ENCODE measurements at regions not wholly inside any gene's neighbourhood (a gene's known extent, or its start where the extent isn't known, plus 50 kb on each side); places are given as distances from the start of the nearest gene placed in this dataset.

DNA sequence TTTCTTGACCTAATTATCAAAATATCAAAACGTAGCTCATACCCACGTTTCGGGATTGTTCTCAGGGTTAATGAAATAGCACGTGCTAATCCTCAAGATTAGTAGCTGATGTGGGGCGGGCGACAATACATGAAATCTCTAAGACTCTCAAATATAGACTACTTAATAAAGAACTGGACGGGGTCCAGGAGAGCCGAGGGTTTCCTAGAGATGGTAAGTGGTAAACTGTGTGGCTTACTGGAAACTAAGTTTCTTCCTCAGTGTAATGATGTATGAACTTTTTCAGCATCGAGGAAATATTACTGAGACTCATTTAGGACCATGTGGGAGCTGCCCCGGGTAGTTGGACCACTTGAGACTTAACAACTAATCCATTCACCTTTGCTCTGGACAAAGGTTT is 453.3 kb upstream of the SALL3 start:
- H3K27me3 ChIP-seq (ENCODE audit: control insufficient read depth in 1 of 2, insufficient read depth in 2 of 2, low read length in 2 of 2) = no peaks in the 10 kb centered on the region
- no peaks in the 10 kb centered on the region for H3K36me3 ChIP-seq (ENCODE audit: control insufficient read depth in 1 of 2, insufficient read depth in 2 of 2, low read length in 2 of 2)
- H3K4me3 ChIP-seq (ENCODE audit: low read depth in 1 of 2, low read length in 2 of 2) = no peak overlapping the region
- H3K9ac ChIP-seq (ENCODE audit: low read depth in 1 of 2, low read length in 2 of 2) = no peak overlapping the region
- no peak overlapping the region for H3K27ac ChIP-seq (ENCODE audit: low read depth, low read length)
- H3K9me3 ChIP-seq (ENCODE audit: control insufficient read depth in 1 of 2, low read length in 2 of 2) = peaks cover 0 to 6% of the 10 kb centered on the region in 2 donors
- no peaks in the 10 kb centered on the region for H3K4me1 ChIP-seq (ENCODE audit: control insufficient read depth in 1 of 2, insufficient read depth in 2 of 2, low read length in 2 of 2)

GRCh38 chr18:78526923-78527711 is 452.5 kb upstream of the SALL3 start:
- Histone ChIP-seq H3K27me3 (ENCODE audit: control insufficient read depth in 1 of 2, insufficient read depth in 2 of 2, low read length in 2 of 2) (no peaks in the 10 kb centered on the region), H3K27ac (ENCODE audit: low read depth, low read length) (no peak overlapping the region), H3K9me3 (ENCODE audit: control insufficient read depth in 1 of 2, low read length in 2 of 2) (peaks cover 0 to 2% of the 10 kb centered on the region in 2 donors), H3K4me1 (ENCODE audit: control insufficient read depth in 1 of 2, insufficient read depth in 2 of 2, low read length in 2 of 2) (no peaks in the 10 kb centered on the region), H3K9ac (ENCODE audit: low read depth in 1 of 2, low read length in 2 of 2) (no peak overlapping the region), H3K36me3 (ENCODE audit: control insufficient read depth in 1 of 2, insufficient read depth in 2 of 2, low read length in 2 of 2) (no peaks in the 10 kb centered on the region), H3K4me3 (ENCODE audit: low read depth in 1 of 2, low read length in 2 of 2) (no peak overlapping the region)

- no peak overlapping the region for H3K27ac ChIP-seq (ENCODE audit: low read depth, low read length)
- H3K9me3 ChIP-seq (ENCODE audit: control insufficient read depth in 1 of 2, low read length in 2 of 2) = peaks cover 0 to 2% of the 10 kb centered on the region in 2 donors
- H3K36me3 ChIP-seq (ENCODE audit: control insufficient read depth in 1 of 2, insufficient read depth in 2 of 2, low read length in 2 of 2) = no peaks in the 10 kb centered on the region
- H3K4me3 ChIP-seq (ENCODE audit: low read depth in 1 of 2, low read length in 2 of 2) = no peak overlapping the region
- no peaks in the 10 kb centered on the region for H3K27me3 ChIP-seq (ENCODE audit: control insufficient read depth in 1 of 2, insufficient read depth in 2 of 2, low read length in 2 of 2)
- H3K4me1 ChIP-seq (ENCODE audit: control insufficient read depth in 1 of 2, insufficient read depth in 2 of 2, low read length in 2 of 2) = no peaks in the 10 kb centered on the region
- H3K9ac ChIP-seq (ENCODE audit: low read depth in 1 of 2, low read length in 2 of 2) = no peak overlapping the region
Measured at GRCh38 chr18:78527984-78528383, 451.6 kb upstream of the SALL3 start.

- no peak overlapping the region for H3K27ac ChIP-seq (ENCODE audit: low read depth, low read length)
- H3K4me1 ChIP-seq (ENCODE audit: control insufficient read depth in 1 of 2, insufficient read depth in 2 of 2, low read length in 2 of 2) = no peaks in the 10 kb centered on the region
- H3K36me3 ChIP-seq (ENCODE audit: control insufficient read depth in 1 of 2, insufficient read depth in 2 of 2, low read length in 2 of 2) = no peaks in the 10 kb centered on the region
- H3K9ac ChIP-seq (ENCODE audit: low read depth in 1 of 2, low read length in 2 of 2) = no peak overlapping the region
- no peaks in the 10 kb centered on the region for H3K27me3 ChIP-seq (ENCODE audit: control insufficient read depth in 1 of 2, insufficient read depth in 2 of 2, low read length in 2 of 2)
- H3K4me3 ChIP-seq (ENCODE audit: low read depth in 1 of 2, low read length in 2 of 2) = no peak overlapping the region
- peaks cover 0 to 2% of the 10 kb centered on the region in 2 donors for H3K9me3 ChIP-seq (ENCODE audit: control insufficient read depth in 1 of 2, low read length in 2 of 2)
Measured at GRCh38 chr18:78528411-78529258, 451.0 kb upstream of the SALL3 start.

DNA sequence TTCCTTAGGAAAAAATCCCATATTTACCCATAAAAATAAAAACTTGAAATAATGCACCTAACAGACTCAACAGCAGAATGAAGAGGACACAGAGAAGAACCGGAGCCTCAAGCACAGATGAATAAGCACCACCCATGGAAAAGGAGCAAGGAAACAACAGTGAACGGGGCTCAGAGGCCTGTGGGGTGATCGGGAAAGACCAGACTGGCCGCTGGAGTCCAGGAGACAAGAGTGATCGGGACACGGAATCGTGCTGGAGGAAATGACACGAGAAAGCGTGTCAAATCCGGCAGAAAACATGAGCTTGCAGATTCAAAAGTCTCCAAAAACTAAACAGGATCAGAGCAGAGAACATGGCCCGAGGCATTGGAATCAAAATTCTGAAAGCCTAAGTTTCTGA is 448.0 kb upstream of the SALL3 start:
- H3K9ac ChIP-seq (ENCODE audit: low read depth in 1 of 2, low read length in 2 of 2) = no peak overlapping the region
- no peaks in the 10 kb centered on the region for H3K27me3 ChIP-seq (ENCODE audit: control insufficient read depth in 1 of 2, insufficient read depth in 2 of 2, low read length in 2 of 2)
- H3K36me3 ChIP-seq (ENCODE audit: control insufficient read depth in 1 of 2, insufficient read depth in 2 of 2, low read length in 2 of 2) = no peaks in the 10 kb centered on the region
- H3K4me1 ChIP-seq (ENCODE audit: control insufficient read depth in 1 of 2, insufficient read depth in 2 of 2, low read length in 2 of 2) = no peaks in the 10 kb centered on the region
- H3K27ac ChIP-seq (ENCODE audit: low read depth, low read length) = no peak overlapping the region
- peaks cover 0 to 4% of the 10 kb centered on the region in 2 donors for H3K9me3 ChIP-seq (ENCODE audit: control insufficient read depth in 1 of 2, low read length in 2 of 2)
- H3K4me3 ChIP-seq (ENCODE audit: low read depth in 1 of 2, low read length in 2 of 2) = no peak overlapping the region

DNA sequence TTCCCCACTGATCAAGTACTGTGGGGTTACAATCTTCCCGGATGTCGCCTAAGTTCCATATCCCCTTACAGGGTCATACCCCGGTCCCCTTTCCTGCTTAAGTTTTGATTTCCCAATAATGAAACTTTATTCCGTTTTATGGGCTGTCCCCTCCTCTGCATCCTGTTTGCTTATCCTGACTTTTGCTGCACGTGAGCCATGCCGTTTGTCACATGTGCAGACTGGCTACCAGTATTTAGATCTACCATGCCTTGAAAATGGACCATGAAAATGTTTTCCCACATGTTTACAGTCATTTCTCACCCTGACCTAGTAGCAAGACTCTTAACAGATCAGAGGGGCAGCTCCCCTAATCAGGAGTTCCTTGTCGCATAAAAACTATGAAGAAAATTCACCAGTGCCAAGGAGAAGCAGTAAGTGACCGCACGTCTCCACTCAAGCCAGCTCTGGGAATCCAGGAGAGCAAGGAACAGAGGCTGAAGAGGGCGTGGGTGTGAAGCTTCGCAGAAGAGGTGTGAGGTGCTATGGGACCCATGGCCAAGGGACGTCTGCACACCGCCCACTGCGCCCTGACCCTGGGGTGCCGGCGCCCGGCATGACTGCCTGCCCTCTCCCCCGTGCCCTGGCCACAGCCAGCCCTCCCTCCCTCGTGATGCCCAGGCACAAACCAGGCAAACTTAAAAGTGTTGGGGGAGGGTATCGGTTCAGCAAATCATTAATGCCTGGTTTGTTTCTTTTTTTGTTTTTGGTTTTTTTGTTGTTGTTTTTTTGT is 440.8 kb upstream of the SALL3 start:
- H3K27me3 ChIP-seq (ENCODE audit: control insufficient read depth in 1 of 2, insufficient read depth in 2 of 2, low read length in 2 of 2) = no peaks in the 10 kb centered on the region
- H3K9me3 ChIP-seq (ENCODE audit: control insufficient read depth in 1 of 2, low read length in 2 of 2) = peaks cover 0 to 12% of the 10 kb centered on the region in 2 donors
- no peak overlapping the region for H3K27ac ChIP-seq (ENCODE audit: low read depth, low read length)
- no peak overlapping the region for H3K4me3 ChIP-seq (ENCODE audit: low read depth in 1 of 2, low read length in 2 of 2)
- no peaks in the 10 kb centered on the region for H3K4me1 ChIP-seq (ENCODE audit: control insufficient read depth in 1 of 2, insufficient read depth in 2 of 2, low read length in 2 of 2)
- no peaks in the 10 kb centered on the region for H3K36me3 ChIP-seq (ENCODE audit: control insufficient read depth in 1 of 2, insufficient read depth in 2 of 2, low read length in 2 of 2)
- H3K9ac ChIP-seq (ENCODE audit: low read depth in 1 of 2, low read length in 2 of 2) = no peak overlapping the region

DNA sequence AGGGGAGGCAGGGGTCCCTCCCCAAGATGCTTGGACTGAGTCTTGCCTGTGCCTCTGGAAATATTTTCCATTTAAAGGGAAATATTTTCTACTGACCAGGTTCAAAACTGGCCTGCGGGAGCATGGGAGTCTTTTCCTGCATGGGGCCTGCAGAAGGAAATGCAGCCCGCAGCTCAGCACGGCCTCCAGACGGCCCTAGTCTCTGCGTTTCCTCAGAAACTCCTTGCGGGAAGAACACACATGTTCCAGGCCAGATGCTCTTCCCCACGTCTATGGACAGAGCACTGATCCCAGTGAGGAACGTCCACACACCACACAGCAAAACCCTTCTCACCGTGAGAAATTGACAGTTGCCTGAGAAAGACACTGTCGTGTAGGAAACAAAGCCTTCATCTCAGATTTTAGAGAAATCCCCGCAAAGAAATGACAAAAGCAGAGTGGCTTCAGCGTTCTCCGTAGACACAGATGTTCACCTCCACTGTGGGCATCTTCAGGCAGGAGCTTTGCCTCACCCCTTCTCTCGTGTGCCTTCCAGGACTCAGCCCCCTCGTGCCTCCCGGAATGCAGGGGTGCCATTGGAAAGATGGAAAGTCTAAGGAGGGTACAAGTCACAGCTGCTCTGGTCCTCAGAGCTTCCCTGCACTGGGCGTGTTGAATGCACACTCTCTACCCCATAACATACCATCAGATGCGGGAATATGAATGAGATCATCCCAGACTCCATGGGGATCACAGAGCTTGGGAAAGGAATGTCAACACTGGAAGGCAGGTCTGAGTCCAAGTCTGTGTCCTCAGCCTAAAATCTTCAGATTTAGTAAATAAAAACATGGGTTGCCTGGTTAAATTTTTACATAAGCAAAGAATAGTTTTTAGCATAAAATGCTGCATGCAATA is 438.7 kb upstream of the SALL3 start:
- no peak overlapping the region for H3K27ac ChIP-seq (ENCODE audit: low read depth, low read length)
- no peaks in the 10 kb centered on the region for H3K4me1 ChIP-seq (ENCODE audit: control insufficient read depth in 1 of 2, insufficient read depth in 2 of 2, low read length in 2 of 2)
- H3K27me3 ChIP-seq (ENCODE audit: control insufficient read depth in 1 of 2, insufficient read depth in 2 of 2, low read length in 2 of 2) = no peaks in the 10 kb centered on the region
- H3K9me3 ChIP-seq (ENCODE audit: control insufficient read depth in 1 of 2, low read length in 2 of 2) = peaks cover 0 to 10% of the 10 kb centered on the region in 2 donors
- H3K4me3 ChIP-seq (ENCODE audit: low read depth in 1 of 2, low read length in 2 of 2) = no peak overlapping the region
- H3K36me3 ChIP-seq (ENCODE audit: control insufficient read depth in 1 of 2, insufficient read depth in 2 of 2, low read length in 2 of 2) = no peaks in the 10 kb centered on the region
- no peak overlapping the region for H3K9ac ChIP-seq (ENCODE audit: low read depth in 1 of 2, low read length in 2 of 2)

GRCh38 chr18:78542204-78542603 is 437.4 kb upstream of the SALL3 start:
- Histone ChIP-seq H3K27me3 (ENCODE audit: control insufficient read depth in 1 of 2, insufficient read depth in 2 of 2, low read length in 2 of 2) (no peaks in the 10 kb centered on the region), H3K27ac (ENCODE audit: low read depth, low read length) (no peak overlapping the region), H3K4me1 (ENCODE audit: control insufficient read depth in 1 of 2, insufficient read depth in 2 of 2, low read length in 2 of 2) (no peaks in the 10 kb centered on the region), H3K4me3 (ENCODE audit: low read depth in 1 of 2, low read length in 2 of 2) (no peak overlapping the region), H3K9me3 (ENCODE audit: control insufficient read depth in 1 of 2, low read length in 2 of 2) (peaks cover 0 to 9% of the 10 kb centered on the region in 2 donors), H3K36me3 (ENCODE audit: control insufficient read depth in 1 of 2, insufficient read depth in 2 of 2, low read length in 2 of 2) (no peaks in the 10 kb centered on the region), H3K9ac (ENCODE audit: low read depth in 1 of 2, low read length in 2 of 2) (no peak overlapping the region)

- H3K9ac ChIP-seq (ENCODE audit: low read depth in 1 of 2, low read length in 2 of 2) = no peak overlapping the region
- no peaks in the 10 kb centered on the region for H3K27me3 ChIP-seq (ENCODE audit: control insufficient read depth in 1 of 2, insufficient read depth in 2 of 2, low read length in 2 of 2)
- no peaks in the 10 kb centered on the region for H3K4me1 ChIP-seq (ENCODE audit: control insufficient read depth in 1 of 2, insufficient read depth in 2 of 2, low read length in 2 of 2)
- no peak overlapping the region for H3K27ac ChIP-seq (ENCODE audit: low read depth, low read length)
- peaks cover 0 to 17% of the 10 kb centered on the region in 2 donors for H3K9me3 ChIP-seq (ENCODE audit: control insufficient read depth in 1 of 2, low read length in 2 of 2)
- H3K4me3 ChIP-seq (ENCODE audit: low read depth in 1 of 2, low read length in 2 of 2) = no peak overlapping the region
- no peaks in the 10 kb centered on the region for H3K36me3 ChIP-seq (ENCODE audit: control insufficient read depth in 1 of 2, insufficient read depth in 2 of 2, low read length in 2 of 2)
Measured at GRCh38 chr18:78543201-78543725, 436.4 kb upstream of the SALL3 start.

Data from duodenal mucosa (tissue), 2 donors.